Thymus (tissue), 11 donors: ENCODE measurements at regions not wholly inside any gene's neighbourhood (a gene's known extent, or its start where the extent isn't known, plus 50 kb on each side); places are given as distances from the start of the nearest gene placed in this dataset.
"Not testable (repeated sequence)": the region's sequence is repeated elsewhere in the genome, so short reads cannot be mapped to it uniquely, and the experiment has no call there.

ENCODE experiments used
- DNase-seq, 9 donors: peaks; one replicate each; pipeline ENCODE4 v3.0.0-alpha.2; 2013; ENCODE audit warnings: low spot score in 9 of 9, low read depth in 6 of 9, missing footprints in 1 of 9
- H3K27ac ChIP-seq, 2 donors: one replicate each; pipeline ENCODE4 v1.5.1; 2013; ENCODE audit warnings: control low read depth in 1 of 2, low read depth in 1 of 2, low read length in 1 of 2, mild to moderate bottlenecking in 1 of 2, moderate library complexity in 1 of 2
- H3K27me3 ChIP-seq, 2 donors: one replicate each; pipeline ENCODE4 v1.5.1; 2013; ENCODE audit warnings: low read length in 1 of 2; ENCODE audit not compliant: control insufficient read depth in 2 of 2, insufficient read depth in 1 of 2
- H3K36me3 ChIP-seq, 2 donors: one replicate each; pipeline ENCODE4 v1.5.1; 2013; ENCODE audit warnings: low read length in 1 of 2, mild to moderate bottlenecking in 1 of 2, moderate library complexity in 1 of 2; ENCODE audit not compliant: control insufficient read depth in 2 of 2, insufficient read depth in 2 of 2
- H3K4me1 ChIP-seq, 2 donors: one replicate each; pipeline ENCODE4 v1.5.1; 2013; ENCODE audit warnings: low read length in 2 of 2; ENCODE audit not compliant: control insufficient read depth in 2 of 2, insufficient read depth in 2 of 2
- H3K4me3 ChIP-seq, 2 donors: one replicate each; pipeline ENCODE4 v1.5.1; 2013; ENCODE audit warnings: low read length in 2 of 2, control low read depth in 1 of 2, mild to moderate bottlenecking in 1 of 2
- H3K9me3 ChIP-seq, 2 donors: one replicate each; pipeline ENCODE4 v1.5.1; 2013; ENCODE audit warnings: low read length in 1 of 2, mild to moderate bottlenecking in 1 of 2; ENCODE audit not compliant: control insufficient read depth in 2 of 2, insufficient read depth in 1 of 2
- WGBS: extraction: QIAGEN DNeasy Blood & Tissue Kit; methylation state at CpG from one replicate; pipeline ENCODE4 v1.1.7; 2013; 5-methylcytosine and 5-hydroxymethylcytosine counted together
- donor health status: healthy.

DNA sequence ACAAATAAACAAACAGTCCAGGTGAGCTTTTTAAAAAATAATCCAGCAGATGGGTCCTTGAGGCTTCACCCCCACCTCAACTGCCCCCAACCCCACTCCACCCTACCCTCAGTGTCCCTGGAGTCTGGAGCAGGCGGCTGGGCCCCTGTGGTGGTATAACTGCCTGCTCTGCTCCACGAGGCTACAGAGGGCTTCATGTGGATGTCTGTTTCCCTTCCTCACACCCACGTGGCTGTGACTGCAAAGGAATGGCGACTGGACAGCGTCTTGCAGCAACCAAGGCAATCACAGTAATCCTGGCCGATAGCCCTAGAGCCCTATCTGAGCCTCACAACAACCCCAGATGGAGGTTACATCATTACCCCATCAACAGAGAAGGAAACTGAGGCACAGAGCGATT is 76.5 kb downstream of the SLC2A10 start:
- H3K27ac ChIP-seq, result no peak overlapping the region
- no peak overlapping the region for H3K4me3 ChIP-seq
- 77% methylated on average over 7 of the region's 7 CpGs for WGBS
- H3K36me3 ChIP-seq, result no peaks in the 10 kb centered on the region
- H3K4me1 ChIP-seq, result no peaks in the 10 kb centered on the region
- DNase-seq, result no peak
- no peaks in the 10 kb centered on the region for H3K9me3 ChIP-seq
- H3K27me3 ChIP-seq, result no peaks in the 10 kb centered on the region

- no peaks in the 10 kb centered on the region for H3K36me3 ChIP-seq
- no peaks in the 10 kb centered on the region for H3K9me3 ChIP-seq
- no peak overlapping the region for H3K27ac ChIP-seq
- WGBS, result 88% methylated on average over 6 of the region's 6 CpGs
- no peaks in the 10 kb centered on the region for H3K4me1 ChIP-seq
- DNase-seq, result no peak
- H3K4me3 ChIP-seq, result no peak overlapping the region
- no peaks in the 10 kb centered on the region for H3K27me3 ChIP-seq
These were observed 77.1 kb downstream of the SLC2A10 start for GRCh38 chr20:46786566-46786965.

GRCh38 chr20:46787991-46788762 is 78.7 kb downstream of the SLC2A10 start:
- no peaks in the 10 kb centered on the region for H3K9me3 ChIP-seq
- no peaks in the 10 kb centered on the region for H3K4me1 ChIP-seq
- H3K36me3 ChIP-seq, result no peaks in the 10 kb centered on the region
- DNase-seq, result no peak
- no peak overlapping the region for H3K27ac ChIP-seq
- H3K27me3 ChIP-seq, result no peaks in the 10 kb centered on the region
- no peak overlapping the region for H3K4me3 ChIP-seq
- 85% methylated on average over 21 of the region's 21 CpGs for WGBS

DNA sequence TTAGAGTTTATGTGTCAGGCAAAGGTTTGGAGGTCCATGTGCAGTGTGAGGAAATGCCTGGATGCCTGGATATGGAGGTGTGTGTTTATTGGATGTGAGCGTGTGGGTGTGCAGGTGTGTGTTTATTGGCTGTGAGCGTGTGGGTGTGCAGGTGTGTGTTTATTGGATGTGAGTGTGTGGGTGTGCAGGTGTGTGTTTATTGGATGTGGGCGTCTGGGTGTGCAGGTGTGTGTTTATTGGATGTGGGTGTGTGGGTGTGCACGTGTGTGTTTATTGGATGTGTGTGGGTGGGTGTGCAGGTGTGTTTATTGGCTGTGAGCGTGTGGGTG is 79.3 kb downstream of the SLC2A10 start:
- not testable (repeated sequence) for H3K36me3 ChIP-seq, H3K27me3 ChIP-seq, H3K9me3 ChIP-seq, DNase-seq, H3K4me1 ChIP-seq, H3K27ac ChIP-seq, H3K4me3 ChIP-seq
- 91% methylated on average over 5 of the region's 5 CpGs for WGBS

DNA sequence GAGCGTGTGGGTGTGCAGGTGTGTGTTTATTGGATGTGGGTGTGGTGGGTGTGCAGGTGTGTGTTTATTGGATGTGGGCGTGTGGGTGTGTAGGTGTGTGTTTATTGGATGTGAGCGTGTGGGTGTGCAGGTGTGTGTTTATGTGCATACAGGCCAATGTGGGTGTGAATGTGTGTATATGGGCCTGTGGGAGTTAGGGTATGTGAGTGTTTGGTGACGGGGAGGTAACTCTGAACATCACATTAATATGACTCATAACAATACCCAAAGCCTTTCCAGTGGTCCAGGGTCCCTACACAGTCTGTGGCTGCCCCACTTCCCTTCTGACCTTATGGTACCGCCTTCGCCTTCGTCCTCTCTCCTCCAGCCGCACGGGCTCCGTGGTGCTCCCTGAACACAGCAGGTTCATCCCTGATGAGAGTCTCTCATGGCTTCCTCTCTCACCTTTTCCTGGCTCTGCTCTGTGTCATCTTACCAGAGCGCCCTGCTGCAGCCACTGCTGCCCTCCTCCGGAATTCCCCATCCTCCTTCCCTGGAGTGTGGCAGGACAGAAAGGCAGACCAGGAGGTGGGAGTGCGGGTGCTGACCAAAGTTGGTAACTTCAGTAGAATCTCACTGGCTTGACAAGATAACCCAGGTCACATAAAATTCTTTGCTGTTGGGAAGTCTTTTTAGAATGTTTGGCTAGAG is 80.0 kb downstream of the SLC2A10 start:
- H3K4me3 ChIP-seq, result no peak overlapping the region
- DNase-seq, result no peak
- WGBS, result 90% methylated on average over 13 of the region's 13 CpGs
- no peak overlapping the region for H3K27ac ChIP-seq
- H3K27me3 ChIP-seq, result no peaks in the 10 kb centered on the region
- no peaks in the 10 kb centered on the region for H3K36me3 ChIP-seq
- no peaks in the 10 kb centered on the region for H3K4me1 ChIP-seq
- H3K9me3 ChIP-seq, result no peaks in the 10 kb centered on the region

- H3K9me3 ChIP-seq, result no peaks in the 10 kb centered on the region
- no peaks in the 10 kb centered on the region for H3K4me1 ChIP-seq
- H3K27ac ChIP-seq, result no peak overlapping the region
- H3K27me3 ChIP-seq, result no peaks in the 10 kb centered on the region
- H3K36me3 ChIP-seq, result no peaks in the 10 kb centered on the region
- WGBS, result 90% methylated on average over 10 of the region's 10 CpGs
- DNase-seq, result no peak
- no peak overlapping the region for H3K4me3 ChIP-seq
These were observed 82.4 kb downstream of the SLC2A10 start for GRCh38 chr20:46791722-46792416.

DNA sequence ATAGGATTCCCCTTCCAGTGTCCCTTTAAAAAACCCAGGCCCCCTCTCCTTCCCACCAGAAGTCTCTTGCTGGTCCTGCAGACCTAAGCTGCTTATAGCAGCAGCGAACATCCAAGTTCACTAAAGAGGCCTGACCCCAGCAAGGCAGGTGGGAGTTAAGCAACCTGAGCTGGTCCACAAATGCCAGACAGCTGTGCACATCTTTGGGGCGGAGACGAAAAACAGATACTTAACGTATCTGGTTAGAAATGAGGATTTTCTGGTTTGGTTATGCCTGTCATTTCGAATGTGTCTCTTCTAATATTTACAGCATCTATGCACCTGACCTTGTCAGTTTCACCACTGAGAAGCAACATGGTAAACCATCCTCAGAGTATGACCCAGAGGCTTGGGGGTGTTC is 87.8 kb downstream of the SLC2A10 start:
- H3K36me3 ChIP-seq, result no peaks in the 10 kb centered on the region
- H3K27ac ChIP-seq, result no peak overlapping the region
- 89% methylated on average over 5 of the region's 5 CpGs for WGBS
- no peaks in the 10 kb centered on the region for H3K27me3 ChIP-seq
- no peaks in the 10 kb centered on the region for H3K9me3 ChIP-seq
- no peaks in the 10 kb centered on the region for H3K4me1 ChIP-seq
- DNase-seq, result no peak
- H3K4me3 ChIP-seq, result no peak overlapping the region

DNA sequence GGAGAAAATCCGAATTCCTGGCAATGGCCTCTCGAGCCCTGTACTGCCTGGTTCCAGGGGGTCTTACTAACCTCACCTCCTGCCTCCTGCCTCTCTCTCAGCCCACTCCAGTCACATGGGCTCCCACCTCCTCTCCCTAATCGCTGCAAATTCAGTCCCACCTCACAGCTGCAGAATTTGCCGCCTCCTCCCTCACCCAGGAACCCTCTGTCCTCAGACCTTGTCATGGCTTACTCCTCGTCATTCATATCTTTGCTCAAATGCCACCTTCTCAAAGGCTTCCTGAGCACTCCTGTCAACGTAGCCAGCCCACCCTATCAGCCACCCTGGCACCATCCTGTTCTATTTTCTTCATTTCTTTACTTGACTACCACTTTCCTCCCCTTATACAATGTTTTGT is 89.0 kb downstream of the SLC2A10 start:
- Histone ChIP-seq H3K4me3 (no peak overlapping the region), H3K4me1 (no peaks in the 10 kb centered on the region), H3K9me3 (no peaks in the 10 kb centered on the region), H3K27ac (no peak overlapping the region), H3K36me3 (no peaks in the 10 kb centered on the region), H3K27me3 (no peaks in the 10 kb centered on the region)
- DNase-seq, result no peak
- 73% methylated on average over 6 of the region's 6 CpGs for WGBS

DNA sequence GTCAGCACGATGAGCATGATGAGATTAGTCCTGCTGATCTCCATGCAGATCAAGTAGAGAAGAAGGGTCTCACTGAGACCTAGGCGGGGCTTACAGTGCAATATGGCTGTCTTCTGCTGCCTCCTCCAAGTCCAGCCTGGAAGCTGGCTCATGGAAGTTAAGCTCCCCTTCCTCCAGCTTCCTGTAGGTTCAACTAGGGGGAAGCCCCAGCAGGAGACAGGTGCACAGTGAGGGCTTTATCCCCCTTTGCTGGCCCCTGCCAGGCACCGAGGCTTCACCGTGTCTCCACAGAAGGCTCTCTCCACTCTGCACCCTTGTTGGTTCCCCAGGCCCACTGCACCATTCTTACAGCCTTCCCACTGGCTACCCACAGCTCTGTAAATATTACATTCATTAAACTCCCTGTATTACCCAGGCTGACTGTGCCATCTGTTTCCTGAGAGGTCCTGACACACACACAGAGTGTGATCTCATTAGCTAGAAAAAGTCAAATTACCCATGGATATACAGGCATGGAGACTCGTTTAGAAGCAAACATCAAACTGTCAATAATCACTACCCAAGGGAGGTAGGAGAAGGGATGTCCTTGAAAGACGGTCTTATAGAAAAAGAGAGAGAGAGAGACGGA is 90.4 kb downstream of the SLC2A10 start:
- no peak for DNase-seq
- 65% methylated on average over 7 of the region's 7 CpGs for WGBS
- Histone ChIP-seq H3K27ac (no peak overlapping the region), H3K36me3 (no peaks in the 10 kb centered on the region), H3K27me3 (peaks cover 0 to 2% of the 10 kb centered on the region in 2 donors), H3K4me3 (no peak overlapping the region), H3K9me3 (no peaks in the 10 kb centered on the region), H3K4me1 (no peaks in the 10 kb centered on the region)
